ENCODE measurements at regions not wholly inside any gene's neighbourhood (a gene's known extent, or its start where the extent isn't known, plus 50 kb on each side); places are given as distances from the start of the nearest gene placed in this dataset.

DNA sequence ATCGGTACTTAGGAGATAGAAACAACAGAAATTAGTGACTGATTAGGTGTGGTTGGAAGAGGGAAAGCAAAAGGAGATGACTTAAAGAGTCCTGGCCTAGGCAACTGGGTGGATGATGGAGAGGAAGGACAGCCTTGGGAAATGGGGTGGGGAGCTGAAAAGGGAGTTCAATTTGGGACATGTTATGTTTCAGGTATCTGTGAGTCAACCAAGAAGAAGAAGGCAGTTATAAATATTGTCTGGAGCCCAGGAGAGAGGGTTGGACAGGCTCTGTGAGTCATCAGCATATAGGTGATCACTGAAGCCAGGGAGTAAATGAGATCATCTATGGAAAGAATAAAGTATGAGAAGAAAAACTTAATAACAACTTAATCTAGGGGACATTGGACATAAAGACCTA is 357.7 kb downstream of the NPR3 start:
- TF ChIP-seq, protein P1, sequence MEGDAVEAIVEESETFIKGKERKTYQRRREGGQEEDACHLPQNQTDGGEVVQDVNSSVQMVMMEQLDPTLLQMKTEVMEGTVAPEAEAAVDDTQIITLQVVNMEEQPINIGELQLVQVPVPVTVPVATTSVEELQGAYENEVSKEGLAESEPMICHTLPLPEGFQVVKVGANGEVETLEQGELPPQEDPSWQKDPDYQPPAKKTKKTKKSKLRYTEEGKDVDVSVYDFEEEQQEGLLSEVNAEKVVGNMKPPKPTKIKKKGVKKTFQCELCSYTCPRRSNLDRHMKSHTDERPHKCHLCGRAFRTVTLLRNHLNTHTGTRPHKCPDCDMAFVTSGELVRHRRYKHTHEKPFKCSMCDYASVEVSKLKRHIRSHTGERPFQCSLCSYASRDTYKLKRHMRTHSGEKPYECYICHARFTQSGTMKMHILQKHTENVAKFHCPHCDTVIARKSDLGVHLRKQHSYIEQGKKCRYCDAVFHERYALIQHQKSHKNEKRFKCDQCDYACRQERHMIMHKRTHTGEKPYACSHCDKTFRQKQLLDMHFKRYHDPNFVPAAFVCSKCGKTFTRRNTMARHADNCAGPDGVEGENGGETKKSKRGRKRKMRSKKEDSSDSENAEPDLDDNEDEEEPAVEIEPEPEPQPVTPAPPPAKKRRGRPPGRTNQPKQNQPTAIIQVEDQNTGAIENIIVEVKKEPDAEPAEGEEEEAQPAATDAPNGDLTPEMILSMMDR (IDR thresholded peaks at IDR 0.05; ENCODE audit: low read depth, low read length, poor library complexity, severe bottlenecking): no peak
- TF ChIP-seq EZH2phosphoT487 (IDR thresholded peaks at IDR 0.05; ENCODE audit: borderline replicate concordance, low read length): no peak
- H3K4me2 ChIP-seq (ENCODE audit: low read length): no peak overlapping the region
- H3K36me3 ChIP-seq (ENCODE audit: control insufficient read depth, low read length): no peaks in the 10 kb centered on the region
- no peaks in the 10 kb centered on the region for H3K79me2 ChIP-seq (ENCODE audit: control insufficient read depth, low read length)
- H3F3A ChIP-seq (ENCODE audit: control insufficient read depth, insufficient read depth): no peaks in the 10 kb centered on the region
- H3K4me1 ChIP-seq (ENCODE audit: control insufficient read depth, low read length): no peaks in the 10 kb centered on the region
- H3K4me3 ChIP-seq (ENCODE audit: low read length): no peak overlapping the region
- H3K9me2 ChIP-seq (replicated peaks; ENCODE audit: control insufficient read depth, low read length): no peaks in the 10 kb centered on the region
- H4K20me1 ChIP-seq (ENCODE audit: control insufficient read depth, insufficient read depth, low read depth, low read length): no peaks in the 10 kb centered on the region
- no peak overlapping the region for H3K27ac ChIP-seq (ENCODE audit: low read depth, low read length)
- no peaks in the 10 kb centered on the region for H3K9me3 ChIP-seq (ENCODE audit: control insufficient read depth, insufficient read depth, low read length)
- H3K27me3 ChIP-seq (ENCODE audit: control insufficient read depth, low read length): no peaks in the 10 kb centered on the region

DNA sequence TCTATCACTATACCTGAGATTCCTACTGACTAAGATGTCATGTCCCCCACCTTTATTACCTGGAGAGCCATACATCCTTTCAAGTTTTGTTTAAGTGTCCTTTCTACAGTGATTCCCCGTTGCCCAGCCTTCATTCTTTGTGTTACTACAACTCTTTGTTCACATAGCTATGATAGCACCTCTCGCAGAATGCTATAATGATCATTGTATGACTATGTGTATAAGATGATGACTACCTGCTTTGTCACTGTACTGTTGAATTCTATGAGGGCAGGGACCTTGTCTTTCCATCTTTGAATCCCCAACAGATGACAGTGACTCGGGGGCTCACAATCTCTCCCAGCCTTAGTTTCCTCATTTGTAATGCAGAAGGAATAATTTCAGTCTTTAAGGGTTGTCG is 361.2 kb downstream of the NPR3 start:
- no peak overlapping the region for H3K4me2 ChIP-seq (ENCODE audit: low read length)
- no peaks in the 10 kb centered on the region for H3K9me2 ChIP-seq (replicated peaks; ENCODE audit: control insufficient read depth, low read length)
- H3K4me3 ChIP-seq (ENCODE audit: low read length): no peak overlapping the region
- H4K20me1 ChIP-seq (ENCODE audit: control insufficient read depth, insufficient read depth, low read depth, low read length): no peaks in the 10 kb centered on the region
- H3F3A ChIP-seq (ENCODE audit: control insufficient read depth, insufficient read depth): no peaks in the 10 kb centered on the region
- no peaks in the 10 kb centered on the region for H3K36me3 ChIP-seq (ENCODE audit: control insufficient read depth, low read length)
- no peak for TF ChIP-seq EZH2phosphoT487 (IDR thresholded peaks at IDR 0.05; ENCODE audit: borderline replicate concordance, low read length)
- TF ChIP-seq, protein P1 (IDR thresholded peaks at IDR 0.05; ENCODE audit: low read depth, low read length, poor library complexity, severe bottlenecking): no peak
- H3K79me2 ChIP-seq (ENCODE audit: control insufficient read depth, low read length): no peaks in the 10 kb centered on the region
- H3K27ac ChIP-seq (ENCODE audit: low read depth, low read length): no peak overlapping the region
- no peaks in the 10 kb centered on the region for H3K27me3 ChIP-seq (ENCODE audit: control insufficient read depth, low read length)
- H3K9me3 ChIP-seq (ENCODE audit: control insufficient read depth, insufficient read depth, low read length): no peaks in the 10 kb centered on the region
- H3K4me1 ChIP-seq (ENCODE audit: control insufficient read depth, low read length): no peaks in the 10 kb centered on the region

DNA sequence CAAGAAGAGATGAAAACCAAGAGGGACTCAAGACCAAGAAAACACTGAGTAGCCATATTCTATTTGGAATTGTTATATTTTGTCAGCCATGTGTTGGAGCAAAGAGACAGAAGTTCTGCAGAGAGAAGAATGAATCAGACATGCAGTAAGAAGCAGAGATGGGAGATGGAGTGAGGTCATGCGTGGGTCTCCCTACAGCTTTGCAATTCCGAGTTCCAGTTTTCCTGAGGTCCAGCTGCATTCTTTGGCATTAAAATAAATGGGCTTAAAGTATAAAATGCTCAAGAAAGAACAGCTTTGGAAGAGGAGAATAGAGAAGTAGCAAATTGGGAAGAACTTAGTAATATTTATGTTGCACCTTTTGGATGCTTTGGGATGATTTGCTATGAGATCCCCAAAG is 361.6 kb downstream of the NPR3 start:
- no peaks in the 10 kb centered on the region for H3K36me3 ChIP-seq (ENCODE audit: control insufficient read depth, low read length)
- no peak overlapping the region for H3K4me2 ChIP-seq (ENCODE audit: low read length)
- no peaks in the 10 kb centered on the region for H3K79me2 ChIP-seq (ENCODE audit: control insufficient read depth, low read length)
- no peak overlapping the region for H3K27ac ChIP-seq (ENCODE audit: low read depth, low read length)
- no peaks in the 10 kb centered on the region for H3K4me1 ChIP-seq (ENCODE audit: control insufficient read depth, low read length)
- no peaks in the 10 kb centered on the region for H3K9me2 ChIP-seq (replicated peaks; ENCODE audit: control insufficient read depth, low read length)
- H3K9me3 ChIP-seq (ENCODE audit: control insufficient read depth, insufficient read depth, low read length): no peaks in the 10 kb centered on the region
- H4K20me1 ChIP-seq (ENCODE audit: control insufficient read depth, insufficient read depth, low read depth, low read length): no peaks in the 10 kb centered on the region
- no peaks in the 10 kb centered on the region for H3K27me3 ChIP-seq (ENCODE audit: control insufficient read depth, low read length)
- no peak overlapping the region for H3K4me3 ChIP-seq (ENCODE audit: low read length)
- no peak for TF ChIP-seq EZH2phosphoT487 (IDR thresholded peaks at IDR 0.05; ENCODE audit: borderline replicate concordance, low read length)
- TF ChIP-seq, protein P1 (IDR thresholded peaks at IDR 0.05; ENCODE audit: low read depth, low read length, poor library complexity, severe bottlenecking): no peak
- H3F3A ChIP-seq (ENCODE audit: control insufficient read depth, insufficient read depth): no peaks in the 10 kb centered on the region

DNA sequence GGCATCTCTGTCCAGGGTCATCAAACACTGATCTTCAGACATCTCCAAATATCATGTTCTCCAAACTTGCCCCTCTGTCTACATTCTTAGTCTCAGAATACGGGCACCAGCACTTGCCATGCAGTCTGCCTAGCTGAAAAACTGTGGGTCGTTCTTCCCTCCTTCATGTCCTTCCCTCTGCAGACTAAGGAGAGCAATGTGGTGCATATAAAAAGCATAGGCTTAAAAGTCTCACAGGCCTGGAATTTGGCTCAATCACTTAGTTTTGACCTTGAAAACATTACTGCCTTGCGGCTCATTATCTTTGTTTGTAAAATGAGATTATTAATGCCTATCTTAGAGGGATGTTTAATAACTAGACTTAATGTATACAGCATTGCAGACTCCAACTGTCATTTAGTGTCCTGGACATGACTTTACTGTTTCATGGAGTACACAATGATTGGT is 362.8 kb downstream of the NPR3 start:
- H3K4me2 ChIP-seq (ENCODE audit: low read length): no peak overlapping the region
- H3K27me3 ChIP-seq (ENCODE audit: control insufficient read depth, low read length): no peaks in the 10 kb centered on the region
- no peaks in the 10 kb centered on the region for H3K4me1 ChIP-seq (ENCODE audit: control insufficient read depth, low read length)
- no peaks in the 10 kb centered on the region for H4K20me1 ChIP-seq (ENCODE audit: control insufficient read depth, insufficient read depth, low read depth, low read length)
- no peak overlapping the region for H3K27ac ChIP-seq (ENCODE audit: low read depth, low read length)
- TF ChIP-seq EZH2phosphoT487 (IDR thresholded peaks at IDR 0.05; ENCODE audit: borderline replicate concordance, low read length): no peak
- TF ChIP-seq, protein P1 (IDR thresholded peaks at IDR 0.05; ENCODE audit: low read depth, low read length, poor library complexity, severe bottlenecking): no peak
- no peaks in the 10 kb centered on the region for H3K9me2 ChIP-seq (replicated peaks; ENCODE audit: control insufficient read depth, low read length)
- H3K36me3 ChIP-seq (ENCODE audit: control insufficient read depth, low read length): no peaks in the 10 kb centered on the region
- H3K4me3 ChIP-seq (ENCODE audit: low read length): no peak overlapping the region
- no peaks in the 10 kb centered on the region for H3F3A ChIP-seq (ENCODE audit: control insufficient read depth, insufficient read depth)
- H3K79me2 ChIP-seq (ENCODE audit: control insufficient read depth, low read length): no peaks in the 10 kb centered on the region
- H3K9me3 ChIP-seq (ENCODE audit: control insufficient read depth, insufficient read depth, low read length): no peaks in the 10 kb centered on the region

All from DOHH2 (cell line).